GM18868 (cell line): ENCODE measurements at regions not wholly inside any gene's neighbourhood (a gene's known extent, or its start where the extent isn't known, plus 50 kb on each side); places are given as distances from the start of the nearest gene placed in this dataset.
"Not testable (repeated sequence)": the region's sequence is repeated elsewhere in the genome, so short reads cannot be mapped to it uniquely, and the experiment has no call there.

Experiments used
- ATAC-seq: cut with Tn5 transposase; IDR thresholded peaks from one replicate; pipeline ENCODE4 v1.9.1; 2021; ENCODE audit warnings: mild to moderate bottlenecking, moderate library complexity; ENCODE audit not compliant: unreplicated experiment

GRCh38 chr22:48936391-48936790, 891.3 kb downstream of the BRD1 start:
- no peak for ATAC-seq

GRCh38 chr22:48934446-48934845, 893.2 kb downstream of the BRD1 start:
- ATAC-seq: no peak

- ATAC-seq: no peak
Observed at GRCh38 chr22:48931452-48931851, 896.2 kb downstream of the BRD1 start.

- no peak for ATAC-seq
Observed at GRCh38 chr22:48929276-48929790, 898.3 kb downstream of the BRD1 start.

- ATAC-seq: no peak
Observed at GRCh38 chr22:48927591-48927990, 900.1 kb downstream of the BRD1 start.

- ATAC-seq: no peak
Observed at GRCh38 chr22:48926643-48927042, 901.0 kb downstream of the BRD1 start.

GRCh38 chr22:48926136-48926535, 901.5 kb downstream of the BRD1 start:
- ATAC-seq: no peak

GRCh38 chr22:48925450-48925849, 902.2 kb downstream of the BRD1 start:
- ATAC-seq: no peak

- no peak for ATAC-seq
Observed at GRCh38 chr22:48923996-48924395, 903.7 kb downstream of the BRD1 start.

- no peak for ATAC-seq
Observed at GRCh38 chr22:48923165-48923865, 904.4 kb downstream of the BRD1 start.

GRCh38 chr22:48921411-48921903, 906.2 kb downstream of the BRD1 start:
- ATAC-seq: no peak

GRCh38 chr22:48920776-48921241, 906.9 kb downstream of the BRD1 start:
- ATAC-seq: no peak

GRCh38 chr22:48919851-48920589, 907.7 kb downstream of the BRD1 start:
- no peak for ATAC-seq

- no peak for ATAC-seq
Observed at GRCh38 chr22:48919187-48919590, 908.5 kb downstream of the BRD1 start.

- no peak for ATAC-seq
Observed at GRCh38 chr22:48918585-48919186, 909.0 kb downstream of the BRD1 start.

GRCh38 chr22:48912356-48913066, 915.2 kb downstream of the BRD1 start:
- not testable (repeated sequence) for ATAC-seq

- ATAC-seq: not testable (repeated sequence)
Observed at GRCh38 chr22:48911647-48912046, 916.0 kb downstream of the BRD1 start.

GRCh38 chr22:48911067-48911466, 916.6 kb downstream of the BRD1 start:
- not testable (repeated sequence) for ATAC-seq

GRCh38 chr22:48908547-48908946, 919.1 kb downstream of the BRD1 start:
- no peak for ATAC-seq

GRCh38 chr22:48907591-48907990, 920.1 kb downstream of the BRD1 start:
- ATAC-seq: no peak
